ENCODE measurements at regions not wholly inside any gene's neighbourhood (a gene's known extent, or its start where the extent isn't known, plus 50 kb on each side); places are given as distances from the start of the nearest gene placed in this dataset.

DNA sequence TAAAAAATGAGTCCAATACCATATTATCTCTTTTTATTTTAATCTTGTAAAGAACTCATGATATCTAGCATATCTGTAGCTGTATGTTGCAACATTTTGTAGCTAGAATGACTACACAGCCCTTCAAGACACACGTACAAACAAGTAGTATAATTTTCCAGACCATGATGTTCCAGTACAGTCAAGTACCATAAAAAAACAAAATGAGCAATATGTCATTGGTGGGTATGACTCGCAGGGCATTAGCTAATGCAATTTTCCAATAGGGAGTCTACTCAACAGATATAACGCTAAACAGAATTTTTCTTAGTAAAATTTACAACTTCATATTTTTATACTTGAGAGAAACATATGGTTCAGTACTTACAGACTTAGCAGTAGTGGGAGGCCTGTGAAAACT is 53.6 kb upstream of the UGP2 start:
- DNase-seq, result no peak
- Histone ChIP-seq H3K27ac (ENCODE audit: low read length) (no peak overlapping the region), H3K4me2 (ENCODE audit: low read depth, low read length) (no peak overlapping the region)

DNA sequence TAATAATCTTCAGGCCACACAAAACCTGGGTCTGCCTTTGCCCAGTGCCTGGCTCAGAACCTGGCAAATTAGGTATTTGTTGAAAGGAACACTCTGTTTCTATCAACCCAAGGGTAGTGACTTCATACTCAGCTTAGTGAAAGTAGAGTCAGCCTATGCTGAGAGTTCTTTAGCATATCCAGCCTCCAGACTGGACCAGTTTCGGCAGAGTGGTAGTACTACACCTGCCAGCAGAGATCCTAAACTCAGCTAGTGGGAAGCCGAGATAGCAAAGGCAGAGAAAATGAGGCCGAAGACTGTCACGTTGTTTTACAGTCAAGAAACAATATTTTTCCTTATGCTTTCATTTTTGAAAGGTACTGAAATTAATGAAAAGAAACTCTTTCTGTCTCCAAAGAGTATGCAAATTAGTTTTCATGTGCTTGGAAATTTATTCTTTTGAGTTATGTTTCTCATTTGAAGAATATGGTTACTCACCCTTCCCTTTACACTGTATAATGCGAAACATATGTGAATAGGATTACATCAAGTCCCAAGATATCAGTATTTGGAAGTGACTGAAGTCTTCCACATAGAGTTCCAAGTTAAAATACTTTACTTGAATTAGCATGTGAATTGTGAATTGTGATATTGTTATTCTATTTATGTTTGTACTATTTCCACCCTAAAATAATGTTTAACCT is 52.2 kb upstream of the UGP2 start:
- Histone ChIP-seq H3K36me3 (replicated peaks; ENCODE audit: insufficient read depth, low read length) (no peaks in the 10 kb centered on the region), H3K9me2 (replicated peaks; ENCODE audit: insufficient read depth, low read length) (no peaks in the 10 kb centered on the region), H3K9me3 (replicated peaks; ENCODE audit: insufficient read depth, low read length) (no peaks in the 10 kb centered on the region), H4K20me1 (ENCODE audit: insufficient read depth, low read length) (no peaks in the 10 kb centered on the region), H2AFZ (ENCODE audit: low read length) (peak overlapping the region; percentile 19; the same call in 1 of the 2 replicates), H3K4me3 (ENCODE audit: low read length) (peak overlapping the region; percentile 19; the same call in 1 of the 2 replicates), H3K4me2 (ENCODE audit: low read depth, low read length) (peak overlapping the region; percentile 31; the same call in 1 of the 2 replicates), H3K79me2 (ENCODE audit: low read length) (no peaks in the 10 kb centered on the region), H3K9ac (ENCODE audit: low read length) (no peak overlapping the region), H3F3A (ENCODE audit: insufficient read depth, low read length) (no peaks in the 10 kb centered on the region), H3K27me3 (replicated peaks; ENCODE audit: insufficient read depth, low read length) (no peaks in the 10 kb centered on the region), H3K27ac (ENCODE audit: low read length) (no peak overlapping the region), H3K4me1 (ENCODE audit: low read length) (no peaks in the 10 kb centered on the region)
- DNase-seq, result peak; percentile 40
- TF ChIP-seq EZH2phosphoT487 (IDR thresholded peaks at IDR 0.05; ENCODE audit: low read length), result no peak
- no peak for TF ChIP-seq EZH2 (optimal IDR thresholded peaks at IDR 0.05; ENCODE audit: low read depth, low read length)
- TF ChIP-seq, protein P1, sequence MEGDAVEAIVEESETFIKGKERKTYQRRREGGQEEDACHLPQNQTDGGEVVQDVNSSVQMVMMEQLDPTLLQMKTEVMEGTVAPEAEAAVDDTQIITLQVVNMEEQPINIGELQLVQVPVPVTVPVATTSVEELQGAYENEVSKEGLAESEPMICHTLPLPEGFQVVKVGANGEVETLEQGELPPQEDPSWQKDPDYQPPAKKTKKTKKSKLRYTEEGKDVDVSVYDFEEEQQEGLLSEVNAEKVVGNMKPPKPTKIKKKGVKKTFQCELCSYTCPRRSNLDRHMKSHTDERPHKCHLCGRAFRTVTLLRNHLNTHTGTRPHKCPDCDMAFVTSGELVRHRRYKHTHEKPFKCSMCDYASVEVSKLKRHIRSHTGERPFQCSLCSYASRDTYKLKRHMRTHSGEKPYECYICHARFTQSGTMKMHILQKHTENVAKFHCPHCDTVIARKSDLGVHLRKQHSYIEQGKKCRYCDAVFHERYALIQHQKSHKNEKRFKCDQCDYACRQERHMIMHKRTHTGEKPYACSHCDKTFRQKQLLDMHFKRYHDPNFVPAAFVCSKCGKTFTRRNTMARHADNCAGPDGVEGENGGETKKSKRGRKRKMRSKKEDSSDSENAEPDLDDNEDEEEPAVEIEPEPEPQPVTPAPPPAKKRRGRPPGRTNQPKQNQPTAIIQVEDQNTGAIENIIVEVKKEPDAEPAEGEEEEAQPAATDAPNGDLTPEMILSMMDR (IDR thresholded peaks at IDR 0.05; ENCODE audit: low read length), result no peak

More for the DNA sequence above, 53.6 kb upstream of the UGP2 start:
- Histone ChIP-seq H3K4me1 (ENCODE audit: low read length) (no peaks in the 10 kb centered on the region), H3K79me2 (ENCODE audit: low read length) (no peaks in the 10 kb centered on the region), H4K20me1 (ENCODE audit: insufficient read depth, low read length) (no peaks in the 10 kb centered on the region), H3K9me3 (replicated peaks; ENCODE audit: insufficient read depth, low read length) (no peaks in the 10 kb centered on the region), H3K27me3 (replicated peaks; ENCODE audit: insufficient read depth, low read length) (no peaks in the 10 kb centered on the region), H3K36me3 (replicated peaks; ENCODE audit: insufficient read depth, low read length) (no peaks in the 10 kb centered on the region), H3K9ac (ENCODE audit: low read length) (no peak overlapping the region), H3K4me3 (ENCODE audit: low read length) (no peak overlapping the region), H3K9me2 (replicated peaks; ENCODE audit: insufficient read depth, low read length) (no peaks in the 10 kb centered on the region), H3F3A (ENCODE audit: insufficient read depth, low read length) (no peaks in the 10 kb centered on the region), H2AFZ (ENCODE audit: low read length) (no peak overlapping the region)
- no peak for TF ChIP-seq EZH2phosphoT487 (IDR thresholded peaks at IDR 0.05; ENCODE audit: low read length)
- no peak for TF ChIP-seq EZH2 (optimal IDR thresholded peaks at IDR 0.05; ENCODE audit: low read depth, low read length)
- TF ChIP-seq, protein P1 (IDR thresholded peaks at IDR 0.05; ENCODE audit: low read length), result no peak

DNA sequence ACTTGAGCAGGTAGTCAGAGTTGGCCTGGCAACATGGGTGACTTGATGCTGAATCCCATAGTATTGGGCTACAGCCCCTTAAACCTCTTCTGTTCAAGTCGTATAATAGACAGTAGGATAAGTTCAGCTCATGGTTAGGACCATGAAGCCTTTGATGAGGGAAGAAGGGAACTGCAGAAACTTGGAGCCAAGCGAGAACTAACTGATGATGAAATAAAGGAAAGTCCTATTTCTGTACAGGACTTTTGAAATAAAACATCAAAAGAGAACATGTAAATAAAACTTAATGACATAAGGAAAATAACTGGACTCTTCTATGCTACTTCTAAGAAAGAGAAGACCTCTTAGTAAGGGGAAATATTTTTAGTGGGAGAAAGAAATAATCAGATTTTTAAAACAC is 51.2 kb upstream of the UGP2 start:
- TF ChIP-seq EZH2 (optimal IDR thresholded peaks at IDR 0.05; ENCODE audit: low read depth, low read length) (no peak), EZH2phosphoT487 (IDR thresholded peaks at IDR 0.05; ENCODE audit: low read length) (no peak)
- TF ChIP-seq, protein P1 (IDR thresholded peaks at IDR 0.05; ENCODE audit: low read length), result no peak
- Histone ChIP-seq H3K36me3 (replicated peaks; ENCODE audit: insufficient read depth, low read length) (no peaks in the 10 kb centered on the region), H3K4me3 (ENCODE audit: low read length) (no peak overlapping the region), H3K9me3 (replicated peaks; ENCODE audit: insufficient read depth, low read length) (no peaks in the 10 kb centered on the region), H3F3A (ENCODE audit: insufficient read depth, low read length) (no peaks in the 10 kb centered on the region), H3K27ac (ENCODE audit: low read length) (no peak overlapping the region), H3K4me2 (ENCODE audit: low read depth, low read length) (no peak overlapping the region), H3K27me3 (replicated peaks; ENCODE audit: insufficient read depth, low read length) (no peaks in the 10 kb centered on the region), H3K79me2 (ENCODE audit: low read length) (no peaks in the 10 kb centered on the region), H3K9ac (ENCODE audit: low read length) (no peak overlapping the region), H4K20me1 (ENCODE audit: insufficient read depth, low read length) (no peaks in the 10 kb centered on the region), H3K4me1 (ENCODE audit: low read length) (no peaks in the 10 kb centered on the region), H2AFZ (ENCODE audit: low read length) (no peak overlapping the region), H3K9me2 (replicated peaks; ENCODE audit: insufficient read depth, low read length) (no peaks in the 10 kb centered on the region)
- no peak for DNase-seq
